ENCODE measurements at regions not wholly inside any gene's neighbourhood (a gene's known extent, or its start where the extent isn't known, plus 50 kb on each side); places are given as distances from the start of the nearest gene placed in this dataset.
A peak's percentile ranks its signal among the peaks of the same experiment; 100 is the strongest.

DNA sequence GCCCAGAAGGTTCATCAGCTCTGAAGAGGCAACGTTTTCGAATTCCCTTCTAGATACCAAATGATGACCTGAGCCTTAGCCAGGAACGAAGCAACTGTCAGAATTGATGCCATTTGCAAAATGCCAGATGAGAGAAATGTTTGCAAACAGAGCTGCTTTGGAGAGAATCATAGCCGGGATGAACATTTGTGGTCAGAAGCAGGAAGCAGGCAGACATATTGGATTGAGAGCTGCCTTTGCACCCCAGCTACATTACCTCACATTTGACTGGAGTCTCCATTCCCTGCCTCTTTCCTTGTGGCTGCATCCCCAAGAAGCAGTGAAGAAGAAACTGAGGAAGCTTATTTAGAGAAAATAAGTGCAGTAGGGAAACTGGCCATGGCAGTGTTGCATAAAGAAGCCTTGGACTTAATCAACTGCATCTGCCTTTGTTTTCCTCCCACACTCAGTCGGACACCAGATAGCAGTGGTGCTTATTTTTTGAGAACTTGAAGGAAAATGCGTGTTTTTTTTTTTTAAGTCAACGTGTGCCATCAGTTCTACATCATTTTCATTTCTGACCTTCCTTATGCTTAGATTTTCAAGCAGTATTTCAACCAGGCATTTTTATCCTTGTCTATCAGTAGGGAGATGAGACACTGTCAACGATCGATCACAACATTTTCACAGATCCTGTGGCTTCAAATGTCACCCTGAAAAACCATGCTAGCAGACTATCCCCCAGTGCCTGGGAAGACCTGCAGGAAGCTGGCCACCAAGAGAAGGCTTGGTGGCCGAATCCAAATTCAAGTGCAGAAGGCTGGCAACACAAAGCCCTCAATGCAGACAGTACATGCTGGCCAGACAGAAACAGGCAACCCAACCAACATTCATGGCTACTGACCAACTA is 541.2 kb upstream of the JARID2 start:
- ATAC-seq (ENCODE audit: low read depth): no peak
- H3K4me1 ChIP-seq (ENCODE audit: insufficient read depth, poor library complexity, severe bottlenecking): peaks cover 13% of the 10 kb centered on the region
- TF ChIP-seq, protein P1, sequence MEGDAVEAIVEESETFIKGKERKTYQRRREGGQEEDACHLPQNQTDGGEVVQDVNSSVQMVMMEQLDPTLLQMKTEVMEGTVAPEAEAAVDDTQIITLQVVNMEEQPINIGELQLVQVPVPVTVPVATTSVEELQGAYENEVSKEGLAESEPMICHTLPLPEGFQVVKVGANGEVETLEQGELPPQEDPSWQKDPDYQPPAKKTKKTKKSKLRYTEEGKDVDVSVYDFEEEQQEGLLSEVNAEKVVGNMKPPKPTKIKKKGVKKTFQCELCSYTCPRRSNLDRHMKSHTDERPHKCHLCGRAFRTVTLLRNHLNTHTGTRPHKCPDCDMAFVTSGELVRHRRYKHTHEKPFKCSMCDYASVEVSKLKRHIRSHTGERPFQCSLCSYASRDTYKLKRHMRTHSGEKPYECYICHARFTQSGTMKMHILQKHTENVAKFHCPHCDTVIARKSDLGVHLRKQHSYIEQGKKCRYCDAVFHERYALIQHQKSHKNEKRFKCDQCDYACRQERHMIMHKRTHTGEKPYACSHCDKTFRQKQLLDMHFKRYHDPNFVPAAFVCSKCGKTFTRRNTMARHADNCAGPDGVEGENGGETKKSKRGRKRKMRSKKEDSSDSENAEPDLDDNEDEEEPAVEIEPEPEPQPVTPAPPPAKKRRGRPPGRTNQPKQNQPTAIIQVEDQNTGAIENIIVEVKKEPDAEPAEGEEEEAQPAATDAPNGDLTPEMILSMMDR (IDR thresholded peaks at IDR 0.05; ENCODE audit: poor library complexity, severe bottlenecking): no peak
- no peaks in the 10 kb centered on the region for H3K27me3 ChIP-seq (ENCODE audit: insufficient read depth, poor library complexity, severe bottlenecking)
- DNase-seq (ENCODE audit: low spot score): no peak
- peak overlapping the region; percentile 37 for H3K27ac ChIP-seq (ENCODE audit: poor library complexity, severe bottlenecking)
- no peaks in the 10 kb centered on the region for H3K9me3 ChIP-seq (ENCODE audit: severe bottlenecking)
- H3K4me3 ChIP-seq (ENCODE audit: severe bottlenecking): no peak overlapping the region
- H3K36me3 ChIP-seq (ENCODE audit: low read depth): no peaks in the 10 kb centered on the region

DNA sequence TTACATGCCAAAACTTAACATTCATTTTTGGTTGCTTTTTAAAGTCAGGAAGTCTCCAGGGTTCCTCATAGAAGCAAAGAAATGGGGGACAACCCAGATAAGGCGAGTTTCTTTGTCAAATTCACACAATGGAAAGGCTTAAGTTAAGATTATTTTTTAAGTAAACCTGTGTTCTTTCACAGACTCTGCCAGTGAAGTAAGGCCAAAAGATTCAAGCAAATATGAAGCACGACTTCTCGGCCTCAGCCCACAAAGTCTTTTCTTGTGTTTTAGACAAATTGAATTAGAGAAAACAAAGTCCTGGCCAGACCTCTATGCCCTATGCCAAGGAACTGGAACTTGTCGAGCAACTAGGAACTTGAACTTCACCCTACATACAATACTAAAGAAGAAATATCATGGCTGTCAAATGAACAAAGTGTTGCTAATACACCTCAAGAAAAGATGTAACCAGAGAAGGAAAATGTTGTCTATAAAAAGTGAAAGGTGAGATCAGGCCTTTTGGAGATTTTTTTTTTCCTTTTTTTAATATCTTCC is 540.0 kb upstream of the JARID2 start:
- peak overlapping the region; percentile 37 for H3K27ac ChIP-seq (ENCODE audit: poor library complexity, severe bottlenecking)
- DNase-seq (ENCODE audit: low spot score): no peak
- TF ChIP-seq, protein P1 (IDR thresholded peaks at IDR 0.05; ENCODE audit: poor library complexity, severe bottlenecking): no peak
- peaks cover 16% of the 10 kb centered on the region for H3K4me1 ChIP-seq (ENCODE audit: insufficient read depth, poor library complexity, severe bottlenecking)
- no peaks in the 10 kb centered on the region for H3K27me3 ChIP-seq (ENCODE audit: insufficient read depth, poor library complexity, severe bottlenecking)
- H3K4me3 ChIP-seq (ENCODE audit: severe bottlenecking): no peak overlapping the region
- H3K36me3 ChIP-seq (ENCODE audit: low read depth): no peaks in the 10 kb centered on the region
- ATAC-seq (ENCODE audit: low read depth): peak; percentile 17; the same call in 1 of the 3 replicates
- H3K9me3 ChIP-seq (ENCODE audit: severe bottlenecking): no peaks in the 10 kb centered on the region

DNA sequence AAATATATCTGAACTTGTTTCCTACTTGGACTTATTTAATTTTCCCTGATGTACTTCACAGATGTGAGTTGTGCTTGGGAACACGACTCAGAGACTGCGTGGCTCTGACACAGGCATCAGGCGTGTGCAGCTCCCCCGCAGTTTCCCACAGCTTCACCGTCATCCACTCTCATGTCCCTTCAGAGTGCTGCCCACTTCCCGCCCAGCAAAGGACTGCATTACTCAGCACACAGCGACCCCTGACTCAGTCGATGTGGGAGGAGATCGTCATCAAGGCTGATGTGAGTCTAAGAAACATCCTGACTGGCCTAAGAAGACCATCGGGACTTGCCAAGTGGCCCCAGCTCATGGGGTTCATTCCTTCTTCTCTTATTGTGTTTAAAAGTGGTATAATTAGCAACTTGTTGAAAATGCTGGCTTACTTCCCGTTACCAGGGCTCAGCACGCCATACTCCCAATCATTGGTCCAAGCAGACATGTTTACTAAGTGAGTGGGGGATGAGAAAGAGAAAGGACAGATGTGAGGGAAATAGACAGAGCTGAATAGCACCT is 539.4 kb upstream of the JARID2 start:
- Histone ChIP-seq H3K27me3 (ENCODE audit: insufficient read depth, poor library complexity, severe bottlenecking) (no peaks in the 10 kb centered on the region), H3K27ac (ENCODE audit: poor library complexity, severe bottlenecking) (peak overlapping the region; percentile 37), H3K4me1 (ENCODE audit: insufficient read depth, poor library complexity, severe bottlenecking) (peaks cover 21% of the 10 kb centered on the region), H3K36me3 (ENCODE audit: low read depth) (no peaks in the 10 kb centered on the region), H3K9me3 (ENCODE audit: severe bottlenecking) (no peaks in the 10 kb centered on the region), H3K4me3 (ENCODE audit: severe bottlenecking) (no peak overlapping the region)
- TF ChIP-seq, protein P1 (IDR thresholded peaks at IDR 0.05; ENCODE audit: poor library complexity, severe bottlenecking): no peak
- ATAC-seq (ENCODE audit: low read depth) (peak; percentile 80), DNase-seq (ENCODE audit: low spot score) (peak; percentile 71)

DNA sequence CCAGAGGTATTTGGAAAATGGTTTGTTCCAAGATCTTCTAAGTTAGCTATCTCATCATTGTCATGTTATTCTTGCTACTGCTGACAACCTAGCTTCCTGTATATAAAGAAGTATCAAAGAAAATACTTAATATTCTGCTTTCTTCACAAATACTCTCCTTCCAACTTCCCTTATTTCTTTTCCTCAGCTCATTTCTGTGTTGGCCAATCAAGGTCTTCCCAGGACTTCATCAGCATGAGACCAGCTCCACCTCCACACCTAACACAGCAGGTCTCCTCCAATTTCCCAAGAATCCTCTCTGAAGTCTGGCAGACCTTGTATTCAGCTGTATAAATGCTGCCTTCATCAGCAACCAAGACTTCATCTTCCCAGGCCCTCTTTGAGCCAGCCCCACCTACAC is 538.6 kb upstream of the JARID2 start:
- no peak for DNase-seq (ENCODE audit: low spot score)
- ATAC-seq (ENCODE audit: low read depth): no peak
- TF ChIP-seq, protein P1 (IDR thresholded peaks at IDR 0.05; ENCODE audit: poor library complexity, severe bottlenecking): no peak
- Histone ChIP-seq H3K27ac (ENCODE audit: poor library complexity, severe bottlenecking) (peak overlapping the region; percentile 37), H3K36me3 (ENCODE audit: low read depth) (no peaks in the 10 kb centered on the region), H3K9me3 (ENCODE audit: severe bottlenecking) (no peaks in the 10 kb centered on the region), H3K27me3 (ENCODE audit: insufficient read depth, poor library complexity, severe bottlenecking) (no peaks in the 10 kb centered on the region), H3K4me1 (ENCODE audit: insufficient read depth, poor library complexity, severe bottlenecking) (peaks cover 24% of the 10 kb centered on the region), H3K4me3 (ENCODE audit: severe bottlenecking) (no peak overlapping the region)
